ENCODE measurements at regions not wholly inside any gene's neighbourhood (a gene's known extent, or its start where the extent isn't known, plus 50 kb on each side); places are given as distances from the start of the nearest gene placed in this dataset.

- no peaks in the 10 kb centered on the region for H3K27me3 ChIP-seq
- TF ChIP-seq, protein P1, sequence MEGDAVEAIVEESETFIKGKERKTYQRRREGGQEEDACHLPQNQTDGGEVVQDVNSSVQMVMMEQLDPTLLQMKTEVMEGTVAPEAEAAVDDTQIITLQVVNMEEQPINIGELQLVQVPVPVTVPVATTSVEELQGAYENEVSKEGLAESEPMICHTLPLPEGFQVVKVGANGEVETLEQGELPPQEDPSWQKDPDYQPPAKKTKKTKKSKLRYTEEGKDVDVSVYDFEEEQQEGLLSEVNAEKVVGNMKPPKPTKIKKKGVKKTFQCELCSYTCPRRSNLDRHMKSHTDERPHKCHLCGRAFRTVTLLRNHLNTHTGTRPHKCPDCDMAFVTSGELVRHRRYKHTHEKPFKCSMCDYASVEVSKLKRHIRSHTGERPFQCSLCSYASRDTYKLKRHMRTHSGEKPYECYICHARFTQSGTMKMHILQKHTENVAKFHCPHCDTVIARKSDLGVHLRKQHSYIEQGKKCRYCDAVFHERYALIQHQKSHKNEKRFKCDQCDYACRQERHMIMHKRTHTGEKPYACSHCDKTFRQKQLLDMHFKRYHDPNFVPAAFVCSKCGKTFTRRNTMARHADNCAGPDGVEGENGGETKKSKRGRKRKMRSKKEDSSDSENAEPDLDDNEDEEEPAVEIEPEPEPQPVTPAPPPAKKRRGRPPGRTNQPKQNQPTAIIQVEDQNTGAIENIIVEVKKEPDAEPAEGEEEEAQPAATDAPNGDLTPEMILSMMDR (IDR thresholded peaks at IDR 0.05; ENCODE audit: low read depth, low read length), result no peak
- no peaks in the 10 kb centered on the region for H3K9me3 ChIP-seq
- no peak overlapping the region for H3K4me3 ChIP-seq (ENCODE audit: low read depth, low read length)
- no peaks in the 10 kb centered on the region for H3K36me3 ChIP-seq
- peaks cover 31% of the 10 kb centered on the region for H3K4me1 ChIP-seq
- no peak for DNase-seq
These were observed 199.0 kb downstream of the PTEN start for GRCh38 chr10:88062385-88062784.

DNA sequence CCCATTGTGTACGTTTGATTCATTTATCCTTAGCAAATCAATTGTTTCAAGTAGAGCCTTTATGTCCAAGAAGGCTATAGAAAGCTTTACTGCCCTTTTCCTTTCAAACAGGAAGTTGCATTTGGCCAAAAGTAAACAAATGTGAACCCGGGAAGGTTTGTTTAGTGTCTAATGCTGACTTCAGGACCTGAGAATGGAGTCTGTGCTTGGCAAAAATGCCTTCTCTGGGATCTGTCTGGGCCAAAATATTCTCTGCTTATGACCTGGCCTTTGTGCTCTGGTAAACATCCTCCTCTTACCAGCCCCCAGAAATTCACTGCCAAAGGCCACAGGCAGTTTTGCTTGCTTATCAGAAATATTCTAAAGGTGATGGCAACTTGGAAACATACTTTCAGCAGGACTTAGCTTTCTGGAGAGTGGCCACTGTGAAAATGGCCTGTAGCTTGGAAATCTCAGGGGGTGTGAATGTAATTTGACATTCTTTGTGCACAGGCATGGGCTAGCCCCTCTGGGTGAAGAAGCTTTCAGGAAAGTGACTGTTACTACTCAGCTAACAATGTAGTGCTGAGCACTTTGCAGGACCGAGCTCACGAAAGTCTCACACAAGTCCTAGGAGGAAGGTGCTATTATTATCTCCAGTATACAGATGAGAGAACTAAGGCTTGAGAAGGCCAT lies 199.5 kb downstream of the PTEN start:
- Histone ChIP-seq H3K4me1 (peaks cover 31% of the 10 kb centered on the region), H3K4me3 (ENCODE audit: low read depth, low read length) (no peak overlapping the region), H3K27me3 (no peaks in the 10 kb centered on the region), H3K36me3 (no peaks in the 10 kb centered on the region), H3K9me3 (no peaks in the 10 kb centered on the region)
- DNase-seq, result no peak
- TF ChIP-seq, protein P1 (IDR thresholded peaks at IDR 0.05; ENCODE audit: low read depth, low read length), result no peak

DNA sequence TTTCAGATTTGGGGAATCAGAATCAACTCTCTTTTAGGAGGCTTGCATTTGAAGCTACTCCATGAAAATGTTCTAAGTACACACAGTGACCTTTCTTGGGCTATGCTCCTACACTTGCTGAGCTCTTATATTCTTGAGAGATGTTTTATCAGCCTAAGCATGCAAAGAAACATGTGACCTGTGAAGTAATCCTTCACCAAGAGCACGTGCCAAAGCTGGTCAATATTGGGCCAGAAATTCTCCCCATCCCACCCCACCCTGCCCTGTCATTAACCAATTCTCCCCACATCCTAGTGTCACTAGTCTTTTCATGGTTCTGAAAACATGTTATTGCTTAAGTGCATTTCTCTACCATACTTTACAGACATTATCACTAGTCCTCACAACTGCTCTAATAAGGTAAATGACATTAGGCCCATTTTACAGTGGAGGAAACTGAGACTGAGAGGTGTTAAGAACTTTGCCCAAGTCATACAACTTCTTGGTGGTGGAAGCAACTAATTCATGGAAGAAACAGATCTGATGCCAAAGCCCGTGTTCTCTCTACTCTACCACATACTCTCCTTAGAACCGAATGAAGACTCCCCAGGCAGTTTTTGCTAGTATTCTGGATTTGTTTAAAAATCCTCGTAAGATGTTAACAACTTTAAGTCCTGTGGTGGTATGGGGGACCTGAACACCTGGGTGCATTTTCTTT lies 200.6 kb downstream of the PTEN start:
- no peak for DNase-seq
- Histone ChIP-seq H3K4me3 (ENCODE audit: low read depth, low read length) (no peak overlapping the region), H3K27me3 (no peaks in the 10 kb centered on the region), H3K36me3 (no peaks in the 10 kb centered on the region), H3K9me3 (no peaks in the 10 kb centered on the region), H3K4me1 (peaks cover 31% of the 10 kb centered on the region)
- TF ChIP-seq, protein P1 (IDR thresholded peaks at IDR 0.05; ENCODE audit: low read depth, low read length), result no peak

GRCh38 chr10:88064608-88065382 lies 201.4 kb downstream of the PTEN start:
- H3K4me1 ChIP-seq, result peaks cover 31% of the 10 kb centered on the region
- H3K9me3 ChIP-seq, result no peaks in the 10 kb centered on the region
- TF ChIP-seq, protein P1 (IDR thresholded peaks at IDR 0.05; ENCODE audit: low read depth, low read length), result no peak
- peak overlapping the region; percentile 24 for H3K4me3 ChIP-seq (ENCODE audit: low read depth, low read length)
- peak; percentile 82 for DNase-seq
- no peaks in the 10 kb centered on the region for H3K27me3 ChIP-seq
- no peaks in the 10 kb centered on the region for H3K36me3 ChIP-seq

- Histone ChIP-seq H3K4me3 (ENCODE audit: low read depth, low read length) (no peak overlapping the region), H3K36me3 (no peaks in the 10 kb centered on the region), H3K9me3 (no peaks in the 10 kb centered on the region), H3K4me1 (peaks cover 31% of the 10 kb centered on the region), H3K27me3 (no peaks in the 10 kb centered on the region)
- TF ChIP-seq, protein P1 (IDR thresholded peaks at IDR 0.05; ENCODE audit: low read depth, low read length), result no peak
- DNase-seq, result no peak
These were observed 202.1 kb downstream of the PTEN start for GRCh38 chr10:88065383-88066049.
